C4-2B (cell line): ENCODE measurements at regions not wholly inside any gene's neighbourhood (a gene's known extent, or its start where the extent isn't known, plus 50 kb on each side); places are given as distances from the start of the nearest gene placed in this dataset.
"Not testable (repeated sequence)": the region's sequence is repeated elsewhere in the genome, so short reads cannot be mapped to it uniquely, and the experiment has no call there.

ENCODE experiments used
- H3K27ac ChIP-seq: fragments of 450-650 bp; 2 replicates; pipeline ENCODE4 v1.5.1; 2017
- ZFX ChIP-seq: fragments of 450-650 bp; IDR thresholded peaks from 2 replicates; pipeline ENCODE4 v1.6.1; 2017
- TF ChIP-seq, protein P1 (sequence below): fragments of 450-650 bp; conservative IDR thresholded peaks from 2 replicates; pipeline ENCODE4 v1.5.1; 2017; ENCODE audit warnings: mild to moderate bottlenecking

DNA sequence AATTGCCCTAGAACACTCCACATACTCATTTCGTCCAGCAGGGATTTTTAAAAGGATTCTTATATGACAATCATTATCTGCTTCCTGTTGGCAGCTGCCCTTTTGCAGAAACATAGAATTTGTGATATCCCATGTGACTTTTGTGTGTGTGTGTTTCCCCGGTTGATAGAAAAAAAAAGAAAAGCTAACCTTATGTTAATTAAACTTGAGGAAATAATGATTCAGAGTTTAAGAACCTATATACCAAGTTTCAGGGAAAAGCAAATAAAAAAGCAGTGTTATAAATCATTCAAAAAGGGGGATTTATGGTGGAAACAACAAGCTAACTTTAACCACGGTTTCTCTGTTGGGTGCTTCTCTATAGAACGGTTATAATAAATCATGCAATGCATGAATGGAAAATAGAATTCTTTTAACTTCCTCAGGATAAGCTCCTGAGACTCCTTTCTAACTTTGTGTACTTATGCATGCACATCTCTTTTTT is 826.9 kb upstream of the EYS start:
- no peak overlapping the region for H3K27ac ChIP-seq
- TF ChIP-seq ZFX, result no peak
- TF ChIP-seq, protein P1, sequence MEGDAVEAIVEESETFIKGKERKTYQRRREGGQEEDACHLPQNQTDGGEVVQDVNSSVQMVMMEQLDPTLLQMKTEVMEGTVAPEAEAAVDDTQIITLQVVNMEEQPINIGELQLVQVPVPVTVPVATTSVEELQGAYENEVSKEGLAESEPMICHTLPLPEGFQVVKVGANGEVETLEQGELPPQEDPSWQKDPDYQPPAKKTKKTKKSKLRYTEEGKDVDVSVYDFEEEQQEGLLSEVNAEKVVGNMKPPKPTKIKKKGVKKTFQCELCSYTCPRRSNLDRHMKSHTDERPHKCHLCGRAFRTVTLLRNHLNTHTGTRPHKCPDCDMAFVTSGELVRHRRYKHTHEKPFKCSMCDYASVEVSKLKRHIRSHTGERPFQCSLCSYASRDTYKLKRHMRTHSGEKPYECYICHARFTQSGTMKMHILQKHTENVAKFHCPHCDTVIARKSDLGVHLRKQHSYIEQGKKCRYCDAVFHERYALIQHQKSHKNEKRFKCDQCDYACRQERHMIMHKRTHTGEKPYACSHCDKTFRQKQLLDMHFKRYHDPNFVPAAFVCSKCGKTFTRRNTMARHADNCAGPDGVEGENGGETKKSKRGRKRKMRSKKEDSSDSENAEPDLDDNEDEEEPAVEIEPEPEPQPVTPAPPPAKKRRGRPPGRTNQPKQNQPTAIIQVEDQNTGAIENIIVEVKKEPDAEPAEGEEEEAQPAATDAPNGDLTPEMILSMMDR, result no peak

DNA sequence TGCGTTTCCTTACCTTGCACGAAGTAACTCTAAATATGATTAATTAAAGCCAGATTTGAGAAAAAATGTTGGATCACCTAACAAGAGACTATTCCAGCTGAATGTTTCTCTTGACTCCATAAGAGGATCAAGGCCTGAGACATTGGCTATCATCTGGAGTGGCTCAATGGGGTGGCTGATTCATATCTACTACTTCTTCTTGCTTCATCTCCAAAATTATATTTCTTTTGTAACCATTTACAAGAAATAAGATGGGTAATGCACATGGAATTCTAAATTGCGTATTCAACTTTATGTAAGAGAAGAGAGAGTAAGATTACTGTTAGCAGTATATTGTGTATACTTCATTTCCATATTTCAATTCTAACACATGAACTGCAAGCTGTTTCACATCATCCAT is 819.0 kb upstream of the EYS start:
- TF ChIP-seq, protein P1, result no peak
- TF ChIP-seq ZFX, result no peak
- H3K27ac ChIP-seq, result no peak overlapping the region

DNA sequence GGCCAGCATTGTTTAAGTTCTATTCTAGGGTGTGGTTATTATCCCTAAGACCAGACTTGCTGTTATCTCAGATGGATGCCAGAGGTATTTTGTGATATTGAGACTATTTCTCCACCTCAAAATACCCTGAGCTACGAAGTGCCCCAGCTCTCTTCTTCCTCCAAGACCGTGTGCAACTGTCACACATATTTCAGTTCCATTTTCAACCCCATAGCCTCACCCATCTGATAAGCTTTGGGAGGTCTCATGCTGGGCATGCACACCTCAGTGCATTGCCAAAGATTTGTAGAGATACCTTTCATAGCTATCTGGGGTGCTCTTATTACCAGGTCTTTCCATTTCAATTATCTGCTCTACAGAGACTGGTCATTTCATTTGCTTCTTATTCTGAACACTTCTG is 815.8 kb upstream of the EYS start:
- no peak overlapping the region for H3K27ac ChIP-seq
- TF ChIP-seq, protein P1, result no peak
- TF ChIP-seq ZFX, result no peak

DNA sequence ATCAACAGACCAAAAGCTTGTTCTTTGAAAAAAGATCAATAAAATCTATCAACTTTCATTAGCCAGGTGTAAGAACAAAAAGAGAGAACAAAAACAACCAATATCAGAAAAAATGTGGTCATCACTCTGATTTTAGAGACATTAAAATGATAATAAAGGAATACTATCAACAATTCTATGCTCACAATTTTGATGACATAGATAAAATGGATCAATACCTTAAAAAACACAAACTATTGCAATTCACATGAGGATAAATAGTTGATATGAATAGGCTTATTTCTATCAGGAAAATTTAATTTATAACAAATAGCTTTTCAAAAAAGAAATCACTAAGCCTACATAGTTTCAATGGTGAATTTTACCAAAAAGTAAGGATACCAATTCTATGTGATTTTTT is 809.4 kb upstream of the EYS start:
- no peak for TF ChIP-seq ZFX
- TF ChIP-seq, protein P1, result no peak
- H3K27ac ChIP-seq, result no peak overlapping the region

DNA sequence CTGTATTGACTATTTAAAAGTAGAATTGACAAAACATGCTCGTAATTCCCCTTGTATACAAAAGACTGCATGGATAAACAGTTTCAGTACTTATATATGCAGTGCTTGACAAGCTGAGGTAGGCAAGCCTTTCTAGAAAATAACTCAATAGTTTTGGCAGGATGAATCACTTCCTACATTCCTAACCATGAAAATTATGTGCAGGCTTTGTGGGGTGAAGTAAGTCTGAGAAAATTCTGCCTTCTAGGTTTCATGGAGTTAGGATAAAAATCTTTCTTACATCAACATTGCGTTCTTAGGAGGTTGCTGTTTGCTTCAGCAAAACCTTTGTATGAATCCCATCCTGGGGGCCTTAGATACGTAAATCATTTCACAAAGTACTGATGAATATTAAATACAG is 801.4 kb upstream of the EYS start:
- H3K27ac ChIP-seq, result no peak overlapping the region
- TF ChIP-seq ZFX, result no peak
- TF ChIP-seq, protein P1, result no peak

DNA sequence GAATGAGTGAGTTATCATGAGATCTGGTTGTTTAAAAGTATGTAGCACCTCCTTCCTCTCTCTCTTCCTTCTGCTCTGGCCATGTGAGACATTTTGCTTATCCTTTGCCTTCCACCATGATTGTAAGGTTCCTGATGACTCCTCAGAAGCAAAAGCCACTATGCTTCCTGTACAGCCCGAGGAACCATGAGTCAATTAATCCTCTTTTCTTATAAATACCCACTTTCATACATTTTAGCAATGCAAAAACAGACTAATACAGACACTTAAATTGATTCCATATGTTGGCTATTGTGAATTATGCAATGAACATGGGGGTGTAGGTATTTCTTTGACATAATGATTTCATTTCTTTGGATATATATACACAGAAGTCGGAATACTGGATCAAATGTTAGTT is 792.8 kb upstream of the EYS start:
- no peak for TF ChIP-seq ZFX
- TF ChIP-seq, protein P1, result no peak
- H3K27ac ChIP-seq, result no peak overlapping the region

DNA sequence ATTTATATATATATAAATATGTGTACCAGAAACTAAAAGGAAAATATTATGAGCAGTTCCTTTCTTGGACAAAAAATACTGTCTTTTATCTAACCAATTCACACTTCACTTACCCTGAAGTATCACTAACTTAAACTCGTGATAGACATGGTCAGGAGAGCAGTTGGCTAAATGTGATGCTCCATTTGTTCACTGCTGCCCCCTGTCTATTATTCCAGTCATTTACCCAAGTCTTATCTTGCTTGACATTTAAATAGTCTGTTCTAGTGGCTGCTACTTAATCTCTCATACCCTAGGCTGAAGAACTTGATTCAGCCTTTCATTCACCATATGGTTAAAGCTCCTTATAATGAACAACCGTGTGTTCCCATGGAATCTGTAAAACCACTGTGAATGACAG is 789.6 kb upstream of the EYS start:
- no peak overlapping the region for H3K27ac ChIP-seq
- no peak for TF ChIP-seq ZFX
- TF ChIP-seq, protein P1, result peak; percentile 58

DNA sequence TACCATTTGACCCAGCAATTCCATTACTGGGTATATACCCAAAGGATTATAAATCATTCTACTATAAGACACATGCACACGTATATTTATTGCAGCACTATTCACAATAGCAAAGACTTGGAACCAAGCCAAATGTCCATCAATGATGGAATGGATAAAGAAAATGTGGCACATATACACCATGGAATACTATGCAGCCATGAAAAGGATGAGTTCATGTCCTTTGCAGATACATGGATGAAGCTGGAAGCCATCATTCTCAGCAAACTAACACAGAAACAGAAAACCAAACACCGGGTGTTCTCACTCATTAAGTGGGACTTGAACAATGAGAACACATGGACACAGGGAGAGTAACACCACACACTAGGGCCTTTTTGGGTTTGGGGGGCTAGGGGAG is 787.6 kb upstream of the EYS start:
- H3K27ac ChIP-seq, result not testable (repeated sequence)
